Fibroblast of lung (primary cell): ENCODE measurements at regions not wholly inside any gene's neighbourhood (a gene's known extent, or its start where the extent isn't known, plus 50 kb on each side); places are given as distances from the start of the nearest gene placed in this dataset.

Experiments used
- DNase-seq, 2 donors: peaks; one replicate each; pipeline versions ENCODE4 v3.0.0 to v3.0.0-alpha.2; 2010; ENCODE audit warnings: low read depth in 2 of 2
- H2AFZ ChIP-seq: 2 replicates; pipeline ENCODE4 v1.5.1; 2012; ENCODE audit warnings: low read length, control low read depth, inconsistent platforms
- H3K27ac ChIP-seq: 2 replicates; pipeline ENCODE4 v1.5.1; 2011; ENCODE audit warnings: low read length, control low read depth; ENCODE audit not compliant: insufficient read depth
- H3K27me3 ChIP-seq: 2 replicates; pipeline ENCODE4 v1.5.1; 2011; ENCODE audit warnings: mild to moderate bottlenecking, low read length; ENCODE audit not compliant: control insufficient read depth, insufficient read depth
- H3K36me3 ChIP-seq: 2 replicates; pipeline ENCODE4 v1.5.1; 2011; ENCODE audit warnings: low read length; ENCODE audit not compliant: control insufficient read depth, insufficient read depth
- H3K4me1 ChIP-seq: 2 replicates; pipeline ENCODE4 v1.5.1; 2011; ENCODE audit warnings: low read length; ENCODE audit not compliant: control insufficient read depth, insufficient read depth; ENCODE audit errors: extremely low read depth
- H3K4me2 ChIP-seq: 2 replicates; pipeline ENCODE4 v1.5.1; 2011; ENCODE audit warnings: low read length, control low read depth; ENCODE audit not compliant: insufficient read depth; ENCODE audit errors: extremely low read depth
- H3K4me3 ChIP-seq, 4 experiments: fragments of 200-600 bp in 1 of 4; sonication (generic) in 1 of 4; replicated peaks in 1 of 4; 2 replicates each; pipeline ENCODE4 v1.5.1; 2011 to 2016; ENCODE audit warnings: low read length in 4 of 4, low read depth in 3 of 4, mild to moderate bottlenecking in 3 of 4, control low read depth in 2 of 4, inconsistent platforms in 1 of 4, mixed read lengths in 1 of 4; ENCODE audit not compliant: insufficient read depth in 1 of 4; ENCODE audit errors: control extremely low read depth in 1 of 4
- H3K79me2 ChIP-seq: 2 replicates; pipeline ENCODE4 v1.5.1; 2012; ENCODE audit warnings: mild to moderate bottlenecking, low read length, inconsistent platforms; ENCODE audit not compliant: control insufficient read depth, insufficient read depth
- H3K9ac ChIP-seq: 2 replicates; pipeline ENCODE4 v1.5.1; 2011; ENCODE audit warnings: mild to moderate bottlenecking, low read length, control low read depth; ENCODE audit not compliant: insufficient read depth
- H3K9me3 ChIP-seq: 2 replicates; pipeline ENCODE4 v1.5.1; 2012; ENCODE audit warnings: low read depth, low read length; ENCODE audit not compliant: control insufficient read depth, insufficient read depth
- H4K20me1 ChIP-seq: 2 replicates; pipeline ENCODE4 v1.5.1; 2011; ENCODE audit warnings: low read length; ENCODE audit not compliant: control insufficient read depth, insufficient read depth; ENCODE audit errors: extremely low read depth
- CTCF ChIP-seq, 2 donors: IDR thresholded peaks in 1 of 2; conservative IDR thresholded peaks in 1 of 2; 1 replicate in 1 of 2; 2 replicates in 1 of 2; pipeline ENCODE4 v1.5.1; 2011 to 2012; ENCODE audit warnings: low read length in 2 of 2, control low read depth in 1 of 2, inconsistent platforms in 1 of 2, low read depth in 1 of 2, mild to moderate bottlenecking in 1 of 2
- EZH2 ChIP-seq: IDR thresholded peaks from 2 replicates; pipeline ENCODE4 v1.5.1; 2012; ENCODE audit warnings: low read length, control low read depth, mild to moderate bottlenecking; ENCODE audit errors: missing control alignments

DNA sequence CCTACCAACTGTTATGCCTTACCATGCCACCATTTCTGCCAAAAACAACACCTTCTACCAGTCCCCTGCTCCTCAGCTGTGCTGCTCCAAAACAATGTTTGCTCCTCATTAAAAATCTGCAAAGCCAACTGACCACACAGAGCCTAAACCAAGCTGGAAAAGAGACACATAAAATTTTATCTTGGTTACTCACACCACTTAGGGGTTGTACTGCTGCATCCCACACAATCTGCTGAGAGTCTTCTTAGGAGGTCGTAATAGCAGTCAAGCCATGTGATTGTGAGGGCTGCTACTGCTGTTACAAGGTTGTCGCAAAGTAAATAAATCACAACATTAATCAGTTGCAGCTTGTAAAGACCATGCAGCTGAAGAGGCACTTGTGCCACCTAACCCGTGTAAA, 607.4 kb upstream of the FAM241A start:
- no peak overlapping the region for H3K4me2 ChIP-seq
- DNase-seq: peak in 1 of 2 donors; percentile 83
- no peak overlapping the region for H2AFZ ChIP-seq
- no peaks in the 10 kb centered on the region for H3K4me1 ChIP-seq
- no peak overlapping the region for H3K9ac ChIP-seq
- H3K36me3 ChIP-seq: no peaks in the 10 kb centered on the region
- H3K27ac ChIP-seq: no peak overlapping the region
- no peaks in the 10 kb centered on the region for H3K9me3 ChIP-seq
- TF ChIP-seq CTCF (conservative IDR thresholded peaks at IDR 0.05 in 1 of 2, IDR thresholded peaks at IDR 0.05 in 1 of 2; ENCODE audit: low read depth in 1 of 2, low read length in 2 of 2) (no peak), EZH2 (no peak)
- H3K4me3 ChIP-seq: no peak overlapping the region
- H3K27me3 ChIP-seq: no peaks in the 10 kb centered on the region
- H4K20me1 ChIP-seq: no peaks in the 10 kb centered on the region
- no peaks in the 10 kb centered on the region for H3K79me2 ChIP-seq

DNA sequence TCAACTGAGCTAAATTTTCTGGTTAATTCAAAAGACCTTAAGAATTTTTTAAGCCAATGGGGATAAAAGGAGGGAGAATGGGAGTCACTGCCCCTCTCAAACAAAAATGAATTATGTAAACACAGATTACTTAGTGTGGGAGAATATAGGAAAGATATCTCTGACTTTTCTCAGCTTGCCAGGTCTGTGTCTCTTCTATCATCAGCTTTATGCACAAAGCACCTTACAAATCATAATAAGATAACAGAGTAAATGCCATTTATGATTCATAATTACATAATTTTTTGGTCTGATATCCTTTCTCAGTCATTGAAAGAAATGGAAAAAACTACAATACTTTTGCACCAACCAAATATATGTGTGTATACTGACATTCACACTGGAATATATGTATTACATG, 604.6 kb upstream of the FAM241A start:
- no peak for TF ChIP-seq EZH2
- no peak for TF ChIP-seq CTCF (conservative IDR thresholded peaks at IDR 0.05 in 1 of 2, IDR thresholded peaks at IDR 0.05 in 1 of 2; ENCODE audit: low read depth in 1 of 2, low read length in 2 of 2)
- no peak for DNase-seq
- Histone ChIP-seq H3K79me2 (no peaks in the 10 kb centered on the region), H3K27me3 (no peaks in the 10 kb centered on the region), H2AFZ (no peak overlapping the region), H3K9me3 (no peaks in the 10 kb centered on the region), H3K4me1 (no peaks in the 10 kb centered on the region), H3K36me3 (no peaks in the 10 kb centered on the region), H3K4me3 (no peak overlapping the region), H4K20me1 (no peaks in the 10 kb centered on the region), H3K9ac (no peak overlapping the region), H3K27ac (no peak overlapping the region), H3K4me2 (no peak overlapping the region)

DNA sequence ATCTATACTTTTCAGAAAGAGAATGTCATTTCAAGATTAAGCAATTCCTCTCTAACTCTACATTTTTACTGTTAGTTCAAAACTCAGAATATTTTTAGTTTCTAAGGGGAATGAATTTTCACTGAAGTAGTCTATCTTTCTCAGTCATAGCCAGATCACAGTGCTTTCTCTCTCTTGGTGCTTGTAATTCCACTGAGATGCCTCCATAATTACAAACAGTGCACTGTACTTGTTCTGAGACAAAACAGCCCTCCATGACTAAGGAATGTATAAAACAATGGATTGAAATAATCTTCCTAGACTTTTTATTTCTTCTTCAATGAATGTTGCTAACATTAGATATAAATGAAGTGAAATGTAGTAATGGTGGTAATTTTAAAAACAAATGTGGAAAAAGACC, 603.2 kb upstream of the FAM241A start:
- H3K27ac ChIP-seq: no peak overlapping the region
- H3K4me3 ChIP-seq: no peak overlapping the region
- no peak for DNase-seq
- no peaks in the 10 kb centered on the region for H3K36me3 ChIP-seq
- no peaks in the 10 kb centered on the region for H3K27me3 ChIP-seq
- no peak overlapping the region for H3K9ac ChIP-seq
- no peak overlapping the region for H2AFZ ChIP-seq
- TF ChIP-seq EZH2 (no peak), CTCF (conservative IDR thresholded peaks at IDR 0.05 in 1 of 2, IDR thresholded peaks at IDR 0.05 in 1 of 2; ENCODE audit: low read depth in 1 of 2, low read length in 2 of 2) (no peak)
- H4K20me1 ChIP-seq: no peaks in the 10 kb centered on the region
- no peaks in the 10 kb centered on the region for H3K79me2 ChIP-seq
- no peak overlapping the region for H3K4me2 ChIP-seq
- H3K4me1 ChIP-seq: no peaks in the 10 kb centered on the region
- H3K9me3 ChIP-seq: no peaks in the 10 kb centered on the region
